Esophagus muscularis mucosa (tissue), 4 donors: ENCODE measurements at regions not wholly inside any gene's neighbourhood (a gene's known extent, or its start where the extent isn't known, plus 50 kb on each side); places are given as distances from the start of the nearest gene placed in this dataset.
"Not testable (repeated sequence)": the region's sequence is repeated elsewhere in the genome, so short reads cannot be mapped to it uniquely, and the experiment has no call there.

Experiments used
- DNase-seq: peaks from one replicate; pipeline ENCODE4 v3.0.0-alpha.2; 2017; ENCODE audit errors: extremely low spot score
- H3K27ac ChIP-seq, 4 donors: fragments of 200-600 bp; sonication (generic); replicated peaks in 1 of 4; 1 replicate in 3 of 4; 2 replicates in 1 of 4; pipeline ENCODE4 v1.5.1; 2016 to 2019; ENCODE audit warnings: mild to moderate bottlenecking in 1 of 4
- H3K27me3 ChIP-seq, 4 donors: fragments of 200-600 bp; sonication (generic); one replicate each; pipeline versions ENCODE4 v1.5.1 to v1.6.0; 2016 to 2019
- H3K36me3 ChIP-seq, 4 donors: fragments of 200-600 bp; sonication (generic); one replicate each; pipeline ENCODE4 v1.5.1; 2016 to 2019
- H3K4me1 ChIP-seq, 4 donors: fragments of 200-600 bp; sonication (generic); one replicate each; pipeline ENCODE4 v1.5.1; 2016 to 2019
- H3K4me3 ChIP-seq, 4 donors: fragments of 200-600 bp; sonication (generic); 1 replicate in 2 of 4; 2 replicates in 2 of 4; pipeline ENCODE4 v1.5.1; 2016 to 2019; ENCODE audit warnings: mild to moderate bottlenecking in 4 of 4, moderate library complexity in 1 of 4
- H3K9me3 ChIP-seq, 4 donors: fragments of 200-600 bp; sonication (generic); 1 replicate in 3 of 4; 2 replicates in 1 of 4; pipeline ENCODE4 v1.5.1; 2016 to 2019
- CTCF ChIP-seq, 3 experiments: fragments of 200-600 bp in 2 of 3; fragments of 450-650 bp in 1 of 3; sonication (generic) in 2 of 3; IDR thresholded peaks; one replicate each; pipeline ENCODE4 v1.5.1; 2017 to 2019; ENCODE audit warnings: antibody characterized with exemption in 3 of 3, mild to moderate bottlenecking in 2 of 3, moderate library complexity in 1 of 3
- EP300 ChIP-seq: sonication (generic); formaldehyde crosslinking; IDR thresholded peaks from one replicate; pipeline ENCODE4 v1.6.1; 2017; ENCODE audit warnings: antibody characterized with exemption
- POLR2A ChIP-seq: fragments of 450-650 bp; IDR thresholded peaks from one replicate; pipeline ENCODE4 v1.6.1; 2017; ENCODE audit warnings: antibody characterized with exemption, moderate library complexity, mild to moderate bottlenecking, low read depth
- POLR2AphosphoS5 ChIP-seq, 2 donors: sonication (generic); formaldehyde crosslinking; IDR thresholded peaks; one replicate each; pipeline ENCODE4 v1.6.1; 2017; ENCODE audit warnings: antibody characterized with exemption in 2 of 2
- WGBS: methylation state at CpG from one replicate; pipeline ENCODE4 v1.1.5; 2018; 5-methylcytosine and 5-hydroxymethylcytosine counted together
- intact Hi-C: fragments of 100-400 bp; cut with DNase I; formaldehyde crosslinking; loops from one replicate; pipeline ENCODE4 v1.15.1; 2023

GRCh38 chr21:25171438-25171837 lies 435.8 kb downstream of the MRPL39 start:
- Histone ChIP-seq H3K27ac (no peak overlapping the region), H3K4me3 (no peak overlapping the region), H3K36me3 (no peaks in the 10 kb centered on the region), H3K4me1 (no peaks in the 10 kb centered on the region), H3K27me3 (no peaks in the 10 kb centered on the region), H3K9me3 (peaks cover 0 to 17% (median 13%) of the 10 kb centered on the region in 4 donors)
- WGBS: 82% methylated on average over 6 of the region's 6 CpGs
- no peak for DNase-seq
- TF ChIP-seq CTCF (IDR thresholded peaks at IDR 0.05): no peak
- TF ChIP-seq POLR2AphosphoS5 (IDR thresholded peaks at IDR 0.05): no peak
- no peak for TF ChIP-seq EP300
- no peak for TF ChIP-seq POLR2A
- intact Hi-C loops: no loop called here

- Histone ChIP-seq H3K27ac (no peak overlapping the region), H3K36me3 (no peaks in the 10 kb centered on the region), H3K27me3 (no peaks in the 10 kb centered on the region), H3K4me3 (no peak overlapping the region), H3K4me1 (no peaks in the 10 kb centered on the region), H3K9me3 (peaks cover 0 to 22% (median 13%) of the 10 kb centered on the region in 4 donors)
- 84% methylated on average over 3 of the region's 3 CpGs for WGBS
- TF ChIP-seq EP300: no peak
- TF ChIP-seq POLR2A: no peak
- no peak for TF ChIP-seq CTCF (IDR thresholded peaks at IDR 0.05)
- no peak for DNase-seq
- intact Hi-C loops: no loop called here
Observed at GRCh38 chr21:25170681-25171080, 436.6 kb downstream of the MRPL39 start.

- no peak for TF ChIP-seq POLR2AphosphoS5 (IDR thresholded peaks at IDR 0.05)
- no peak for TF ChIP-seq POLR2A
- TF ChIP-seq CTCF (IDR thresholded peaks at IDR 0.05): no peak
- no peak for TF ChIP-seq EP300
- H3K27me3 ChIP-seq: no peaks in the 10 kb centered on the region
- H3K4me3 ChIP-seq: no peak overlapping the region
- intact Hi-C loops: no loop called here
- 73% methylated on average over 1 of the region's 1 CpG for WGBS
- peaks cover 0 to 24% (median 13%) of the 10 kb centered on the region in 4 donors for H3K9me3 ChIP-seq
- H3K4me1 ChIP-seq: no peaks in the 10 kb centered on the region
- no peak for DNase-seq
- no peaks in the 10 kb centered on the region for H3K36me3 ChIP-seq
- no peak overlapping the region for H3K27ac ChIP-seq
Observed at GRCh38 chr21:25169370-25169769, 437.9 kb downstream of the MRPL39 start.

- peaks cover 0 to 24% (median 13%) of the 10 kb centered on the region in 4 donors for H3K9me3 ChIP-seq
- DNase-seq, H3K4me1 ChIP-seq, H3K36me3 ChIP-seq, intact Hi-C loops, H3K27me3 ChIP-seq, H3K4me3 ChIP-seq, H3K27ac ChIP-seq: not testable (repeated sequence)
- WGBS: 83% methylated on average over 1 of the region's 1 CpG
Observed at GRCh38 chr21:25166904-25167303, 440.4 kb downstream of the MRPL39 start.

GRCh38 chr21:25161571-25161970 lies 445.7 kb downstream of the MRPL39 start:
- no peak for TF ChIP-seq CTCF (IDR thresholded peaks at IDR 0.05)
- no peak for TF ChIP-seq POLR2A
- no peak for TF ChIP-seq EP300
- no peak for TF ChIP-seq POLR2AphosphoS5 (IDR thresholded peaks at IDR 0.05)

GRCh38 chr21:25155020-25155419 lies 452.3 kb downstream of the MRPL39 start:
- H3K36me3 ChIP-seq, H3K27me3 ChIP-seq, H3K27ac ChIP-seq, H3K9me3 ChIP-seq, H3K4me3 ChIP-seq, intact Hi-C loops, H3K4me1 ChIP-seq, DNase-seq: not testable (repeated sequence)
- WGBS: 0% methylated on average over 1 of the region's 1 CpG

More at GRCh38 chr21:25161571-25161970, 445.7 kb downstream of the MRPL39 start:
- H3K36me3 ChIP-seq: no peaks in the 10 kb centered on the region
- intact Hi-C loops: no loop called here
- no peak overlapping the region for H3K4me3 ChIP-seq
- H3K27ac ChIP-seq: no peak overlapping the region
- H3K27me3 ChIP-seq: no peaks in the 10 kb centered on the region
- H3K4me1 ChIP-seq: no peaks in the 10 kb centered on the region
- no peak for DNase-seq
- 76% methylated on average over 4 of the region's 4 CpGs for WGBS
- H3K9me3 ChIP-seq: peaks cover 0 to 7% (median under 1%) of the 10 kb centered on the region in 4 donors
